Adrenal gland (tissue), 9 donors: ENCODE measurements at regions not wholly inside any gene's neighbourhood (a gene's known extent, or its start where the extent isn't known, plus 50 kb on each side); places are given as distances from the start of the nearest gene placed in this dataset.

Experiments used
- DNase-seq, 7 donors: peaks; one replicate each; pipeline ENCODE4 v3.0.0-alpha.2; 2019 to 2020
- H3K27ac ChIP-seq, 5 donors: fragments of 200-600 bp; sonication (generic) in 4 of 5; 1 replicate in 3 of 5; 2 replicates in 2 of 5; pipeline versions ENCODE4 v1.5.1 to v1.8.0; 2016 to 2020; ENCODE audit warnings: mild to moderate bottlenecking in 1 of 5
- H3K27me3 ChIP-seq: fragments of 200-600 bp; 2 replicates; pipeline ENCODE4 v1.8.0; 2021
- H3K36me3 ChIP-seq, 2 donors: fragments of 200-600 bp; replicated peaks in 1 of 2; 1 replicate in 1 of 2; 2 replicates in 1 of 2; pipeline versions ENCODE4 v1.5.1 to v1.8.0; 2018 to 2022
- H3K4me1 ChIP-seq, 2 donors: fragments of 200-600 bp; replicated peaks in 1 of 2; 1 replicate in 1 of 2; 2 replicates in 1 of 2; pipeline versions ENCODE4 v1.5.1 to v1.8.0; 2018 to 2021
- H3K4me3 ChIP-seq, 4 donors: fragments of 200-600 bp; sonication (generic) in 3 of 4; one replicate each; pipeline ENCODE4 v1.5.1; 2016 to 2018
- H3K9me3 ChIP-seq, 3 donors: fragments of 200-600 bp; sonication (generic) in 1 of 3; replicated peaks in 1 of 3; 1 replicate in 2 of 3; 2 replicates in 1 of 3; pipeline versions ENCODE4 v1.5.1 to v1.8.0; 2016 to 2021
- CTCF ChIP-seq, 6 experiments: fragments of 450-650 bp in 4 of 6; fragments of 200-600 bp in 2 of 6; sonication (generic) in 1 of 6; IDR thresholded peaks; 1 replicate in 5 of 6; 2 replicates in 1 of 6; pipeline versions ENCODE4 v1.5.1 to v1.8.0; 2016 to 2021; ENCODE audit warnings: antibody characterized with exemption in 6 of 6, mild to moderate bottlenecking in 2 of 6, moderate library complexity in 1 of 6
- POLR2A ChIP-seq, 2 donors: fragments of 450-650 bp; IDR thresholded peaks; one replicate each; pipeline ENCODE4 v1.6.1; 2017; ENCODE audit warnings: antibody characterized with exemption in 2 of 2, mild to moderate bottlenecking in 2 of 2, moderate library complexity in 1 of 2
- WGBS, 4 donors: extraction: QIAGEN DNeasy Blood & Tissue Kit in 2 of 4; methylation state at CpG; one replicate each; pipeline versions ENCODE4 v1.1.5 to v1.1.7; 2013 to 2017; 5-methylcytosine and 5-hydroxymethylcytosine counted together
- intact Hi-C, 2 donors: fragments of 100-400 bp; cut with DNase I; formaldehyde crosslinking; loops; one replicate each; pipeline versions ENCODE4 v1.14.1 to v1.15.0; 2022 to 2023
- donor health status: healthy with polysubstance abuse.
- donor health status: Bipolar disorder and iron deficiency.
- donor health status: DM: yes; HTN: yes; CAD: no.
- donor health status: DM: no; HTN: no; CAD: no.
- donor health status: DM: no; HTN: no; CAD: no.

GRCh38 chr15:60155661-60156060 lies 151.6 kb downstream of the FOXB1 start:
- intact Hi-C loops = no loop called here
- peaks cover 15% of the 10 kb centered on the region for H3K27me3 ChIP-seq
- no peak for TF ChIP-seq CTCF (IDR thresholded peaks at IDR 0.05)
- no peak for TF ChIP-seq POLR2A (IDR thresholded peaks at IDR 0.05)
- no peaks in the 10 kb centered on the region for H3K9me3 ChIP-seq
- DNase-seq = no peak
- no peaks in the 10 kb centered on the region for H3K36me3 ChIP-seq
- H3K27ac ChIP-seq = no peak overlapping the region
- 57 to 67% (median 63%) methylated on average over 3 of the region's 3 CpGs for WGBS, 4 donors
- H3K4me1 ChIP-seq = no peaks in the 10 kb centered on the region
- H3K4me3 ChIP-seq = no peak overlapping the region

- no peak for TF ChIP-seq POLR2A (IDR thresholded peaks at IDR 0.05)
- TF ChIP-seq CTCF (IDR thresholded peaks at IDR 0.05) = no peak
- Histone ChIP-seq H3K27me3 (no peaks in the 10 kb centered on the region), H3K36me3 (no peaks in the 10 kb centered on the region), H3K27ac (no peak overlapping the region), H3K4me3 (no peak overlapping the region), H3K4me1 (no peaks in the 10 kb centered on the region), H3K9me3 (no peaks in the 10 kb centered on the region)
- intact Hi-C loops = no loop called here
- no peak for DNase-seq
- 56 to 75% (median 69%) methylated on average over 5 of the region's 5 CpGs for WGBS, 4 donors
These were observed 156.8 kb downstream of the FOXB1 start for GRCh38 chr15:60160909-60161308.

GRCh38 chr15:60161704-60162103 lies 157.6 kb downstream of the FOXB1 start:
- intact Hi-C loops = no loop called here
- Histone ChIP-seq H3K4me3 (no peak overlapping the region), H3K9me3 (no peaks in the 10 kb centered on the region), H3K27me3 (no peaks in the 10 kb centered on the region), H3K36me3 (no peaks in the 10 kb centered on the region), H3K27ac (no peak overlapping the region), H3K4me1 (no peaks in the 10 kb centered on the region)
- WGBS, 4 donors = 37 to 46% (median 42%) methylated on average over 3 of the region's 3 CpGs
- TF ChIP-seq POLR2A (IDR thresholded peaks at IDR 0.05) (no peak), CTCF (IDR thresholded peaks at IDR 0.05) (no peak)
- DNase-seq = no peak

- H3K9me3 ChIP-seq = no peaks in the 10 kb centered on the region
- H3K36me3 ChIP-seq = no peaks in the 10 kb centered on the region
- TF ChIP-seq CTCF (IDR thresholded peaks at IDR 0.05) (no peak), POLR2A (IDR thresholded peaks at IDR 0.05) (no peak)
- intact Hi-C loops = no loop called here
- 68 to 82% (median 75%) methylated on average over 7 of the region's 7 CpGs for WGBS, 4 donors
- H3K27me3 ChIP-seq = no peaks in the 10 kb centered on the region
- no peak overlapping the region for H3K27ac ChIP-seq
- H3K4me3 ChIP-seq = no peak overlapping the region
- no peaks in the 10 kb centered on the region for H3K4me1 ChIP-seq
- DNase-seq = no peak
These were observed 158.3 kb downstream of the FOXB1 start for GRCh38 chr15:60162251-60162967.
